ENCODE measurements at regions not wholly inside any gene's neighbourhood (a gene's known extent, or its start where the extent isn't known, plus 50 kb on each side); places are given as distances from the start of the nearest gene placed in this dataset.

DNA sequence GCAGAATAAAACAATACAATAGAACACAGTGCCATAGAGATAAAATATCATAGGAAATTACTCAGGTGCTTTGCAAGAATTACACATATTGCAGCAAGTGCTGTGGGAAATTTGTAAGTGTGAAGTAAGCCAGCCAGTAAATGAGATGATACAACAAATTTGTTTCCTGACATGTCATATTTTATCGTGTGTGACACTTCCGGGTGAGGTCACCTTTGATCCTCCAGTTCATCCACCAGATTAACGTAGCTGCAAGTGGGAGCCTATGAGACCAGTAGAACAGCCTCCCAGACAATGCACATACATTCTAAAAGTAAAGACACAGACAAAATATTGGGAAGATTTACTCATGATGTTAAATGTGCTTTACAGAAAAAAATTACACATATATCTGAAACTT is 72.2 kb downstream of the PRDM9 start:
- no peak for DNase-seq
- ATAC-seq = no peak
- intact Hi-C loops (cut with DNase I) = no loop called here

DNA sequence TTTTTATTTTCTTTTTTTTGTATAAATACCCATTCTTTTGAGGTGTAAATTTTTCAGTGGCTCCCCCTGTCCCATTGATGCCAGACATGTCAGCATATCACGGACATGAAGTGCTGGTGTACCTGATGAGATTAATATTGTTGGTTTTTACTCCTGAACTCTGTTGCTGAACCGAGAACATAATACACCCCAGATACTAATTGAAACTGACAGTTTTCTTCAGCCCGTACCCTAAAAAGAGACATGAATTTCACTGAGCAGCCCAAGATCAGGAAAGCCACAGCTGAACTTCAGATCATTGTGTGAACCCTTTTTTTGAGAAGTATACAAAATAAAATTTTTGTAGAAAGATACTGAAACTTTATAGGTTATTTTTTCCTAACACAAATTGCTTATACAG is 75.7 kb downstream of the PRDM9 start:
- ATAC-seq (no peak), DNase-seq (no peak)

DNA sequence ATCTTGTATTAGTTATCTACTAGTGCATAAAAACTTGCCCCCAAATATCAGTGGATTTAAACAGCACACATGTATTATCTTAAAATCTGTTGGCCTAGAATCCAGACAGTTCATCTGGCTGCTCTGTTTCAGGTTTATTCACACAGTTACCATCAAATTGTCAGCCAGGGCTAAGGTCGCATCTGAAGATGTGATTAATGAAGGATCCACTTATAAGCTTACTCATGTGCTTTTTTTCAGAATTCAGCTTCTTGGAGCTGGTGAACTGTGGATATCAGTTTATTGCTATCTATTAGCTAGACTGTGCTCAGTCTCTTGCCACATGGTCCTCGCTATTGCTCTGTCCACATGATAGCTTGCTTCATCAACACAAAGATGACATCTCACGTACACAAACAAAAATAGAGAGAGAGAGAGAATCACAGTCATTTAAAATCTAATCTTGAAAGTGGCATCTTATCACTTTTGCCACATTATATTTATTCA is 81.5 kb downstream of the PRDM9 start:
- DNase-seq = no peak
- intact Hi-C loops (cut with DNase I) = no loop called here
- no peak for ATAC-seq

More for the DNA sequence above, 75.7 kb downstream of the PRDM9 start:
- intact Hi-C loops (cut with DNase I) = no loop called here

DNA sequence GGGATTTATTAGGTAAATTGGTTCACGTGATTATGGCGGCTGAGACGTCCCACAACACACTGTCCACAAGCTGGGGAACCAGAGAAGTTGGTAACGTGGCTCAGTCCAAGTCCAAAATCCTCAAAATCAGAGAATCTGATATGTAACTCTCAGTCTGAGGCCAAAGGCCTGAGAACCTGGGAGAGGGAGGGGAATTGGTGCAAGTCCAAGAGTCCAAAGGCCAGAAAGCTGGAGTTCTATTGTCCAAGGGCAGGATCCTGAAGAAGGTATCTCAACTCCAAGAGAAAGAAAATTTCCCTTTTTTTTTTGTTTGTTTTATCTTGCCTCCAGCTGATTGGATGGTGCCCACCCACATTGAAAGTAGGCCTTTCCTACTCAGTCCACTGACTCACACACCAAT is 83.8 kb downstream of the PRDM9 start:
- ATAC-seq = no peak
- DNase-seq = no peak
- intact Hi-C loops (cut with DNase I) = no loop called here

DNA sequence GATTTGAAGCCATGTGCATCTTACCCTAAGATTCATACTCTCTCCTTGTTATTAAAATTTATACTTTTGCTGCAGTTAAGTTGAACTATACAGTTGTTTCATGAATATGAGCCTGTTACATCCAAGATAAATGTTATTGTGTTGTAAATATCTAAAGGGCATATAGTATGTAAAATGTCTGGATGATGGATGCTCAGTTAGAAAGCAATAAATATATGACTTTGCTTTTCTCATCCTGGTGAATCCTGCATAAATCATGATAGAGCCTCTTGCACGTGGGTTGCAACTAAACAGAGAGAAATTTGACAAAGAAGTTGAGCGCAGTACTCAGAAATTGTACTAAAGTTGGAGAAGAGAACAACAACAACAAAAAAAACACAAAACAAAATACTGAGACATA is 99.5 kb downstream of the PRDM9 start:
- intact Hi-C loops (cut with DNase I) = no loop called here
- no peak for DNase-seq
- no peak for ATAC-seq

DNA sequence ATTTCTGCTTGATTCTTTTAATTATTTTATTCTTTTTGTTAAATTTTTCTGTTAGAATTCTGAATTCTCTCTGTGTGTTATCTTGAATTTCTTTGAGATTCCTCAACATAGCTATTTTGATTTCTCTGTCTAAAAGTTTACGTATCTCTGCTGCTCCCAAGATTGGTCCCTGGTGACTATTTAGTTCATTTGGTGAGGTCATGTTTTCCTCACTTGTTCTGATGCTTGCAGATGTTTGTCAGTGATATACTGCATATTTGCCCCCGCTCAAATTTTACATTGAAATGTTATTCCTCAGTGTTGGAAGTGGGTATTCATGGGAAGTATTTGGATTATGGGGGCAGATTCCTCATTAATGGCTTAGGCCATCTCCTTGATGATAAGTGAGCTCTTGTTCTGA is 105.3 kb downstream of the PRDM9 start:
- ATAC-seq = no peak
- intact Hi-C loops (cut with DNase I) = no loop called here
- no peak for DNase-seq

DNA sequence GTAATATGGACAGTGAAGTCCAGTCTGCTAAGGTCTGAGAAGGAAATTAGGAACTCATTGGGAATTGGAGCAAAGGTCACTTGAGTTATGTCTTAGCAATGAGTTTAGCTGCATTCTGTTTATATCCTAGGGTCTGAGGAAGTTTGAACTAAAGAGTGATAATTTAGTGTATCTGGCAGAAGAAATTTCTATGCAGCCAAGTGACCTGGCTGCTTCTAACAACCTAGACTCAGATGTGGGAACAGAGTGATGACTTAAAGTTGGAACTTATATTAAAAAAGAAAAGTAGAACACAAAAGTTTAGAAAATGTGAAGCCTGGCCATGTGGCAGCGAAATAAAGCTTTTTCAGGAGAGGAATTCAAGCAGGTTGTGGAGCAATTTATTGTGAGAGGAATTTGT is 106.2 kb downstream of the PRDM9 start:
- DNase-seq (no peak), ATAC-seq (no peak)
- intact Hi-C loops (cut with DNase I) = no loop called here

DNA sequence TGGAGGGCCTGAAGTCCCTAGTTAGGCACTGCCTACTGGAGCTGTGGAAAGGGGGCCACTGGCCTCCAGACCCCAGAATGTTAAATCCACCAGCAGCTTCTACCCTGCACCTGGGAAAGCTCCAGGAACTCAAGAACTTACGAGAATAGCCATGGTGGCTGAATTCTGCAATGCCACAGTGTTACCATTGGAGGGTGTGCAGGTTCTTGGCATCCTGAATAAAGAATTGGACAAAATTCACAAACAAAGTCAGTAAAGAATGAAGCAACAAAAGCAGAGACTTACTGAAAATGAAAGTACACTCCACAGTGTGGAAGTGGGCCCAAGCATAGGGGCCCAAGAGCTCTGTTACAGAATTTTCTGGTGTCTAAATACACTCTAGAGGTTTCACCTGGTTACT is 107.0 kb downstream of the PRDM9 start:
- ATAC-seq (no peak), DNase-seq (no peak)
- intact Hi-C loops (cut with DNase I) = no loop called here

DNA sequence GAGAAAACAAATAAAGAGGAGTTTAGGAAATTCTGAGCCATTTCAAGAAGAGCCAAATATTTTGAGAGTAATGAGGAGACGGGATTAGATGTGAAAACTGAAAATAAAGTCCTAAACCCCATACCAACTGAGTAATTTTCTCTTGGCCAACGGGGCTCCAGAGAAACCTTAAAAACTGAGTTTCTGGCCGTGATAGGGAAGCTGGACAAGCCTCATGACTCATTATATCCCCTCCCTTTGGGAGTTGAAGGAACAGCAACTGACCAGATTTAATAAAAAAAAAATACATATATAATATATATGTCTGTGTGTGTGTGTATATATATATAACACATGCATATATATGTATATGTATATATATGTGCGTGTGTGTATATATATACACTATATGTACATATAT is 119.6 kb downstream of the PRDM9 start:
- intact Hi-C loops (cut with DNase I) = no loop called here
- ATAC-seq = no peak
- no peak for DNase-seq

DNA sequence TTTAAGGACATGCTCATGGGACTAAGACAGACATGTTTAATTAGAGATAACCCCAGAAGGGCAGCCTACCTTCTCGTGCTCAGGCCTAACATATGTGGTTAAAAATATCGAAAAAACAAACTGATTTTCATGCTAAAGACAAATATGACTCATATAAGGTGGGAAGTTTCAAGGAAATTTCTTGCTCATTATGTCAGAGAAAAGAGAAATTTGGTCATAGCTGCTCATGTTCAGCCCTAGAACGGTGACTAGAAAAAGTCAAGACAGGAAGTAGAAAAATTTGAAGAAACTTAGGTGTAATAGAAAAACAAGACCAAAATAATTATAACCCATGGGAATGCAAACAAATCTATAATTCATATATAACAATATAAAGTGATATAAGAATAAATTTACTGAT is 120.6 kb downstream of the PRDM9 start:
- no peak for DNase-seq
- intact Hi-C loops (cut with DNase I) = no loop called here
- no peak for ATAC-seq

DNA sequence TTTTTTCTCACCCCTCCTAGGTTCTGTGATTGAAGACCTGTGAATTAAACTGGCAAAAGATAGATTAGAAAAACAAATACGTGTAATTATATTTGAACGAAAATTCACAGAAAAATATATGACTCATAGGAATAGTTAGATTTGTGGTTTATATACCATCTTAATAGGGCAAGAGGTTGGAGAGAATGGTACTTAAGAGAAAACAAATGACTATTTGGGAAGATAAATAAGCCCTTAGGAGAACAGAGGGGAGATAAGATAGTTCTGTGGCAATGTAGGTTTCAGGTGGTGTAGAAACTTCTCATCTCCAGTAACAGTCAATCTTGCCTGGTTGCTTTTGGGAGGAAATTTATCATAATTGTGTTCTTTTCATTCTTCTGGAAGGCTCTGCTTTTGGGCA is 122.0 kb downstream of the PRDM9 start:
- DNase-seq = no peak
- no peak for ATAC-seq
- intact Hi-C loops (cut with DNase I) = no loop called here

DNA sequence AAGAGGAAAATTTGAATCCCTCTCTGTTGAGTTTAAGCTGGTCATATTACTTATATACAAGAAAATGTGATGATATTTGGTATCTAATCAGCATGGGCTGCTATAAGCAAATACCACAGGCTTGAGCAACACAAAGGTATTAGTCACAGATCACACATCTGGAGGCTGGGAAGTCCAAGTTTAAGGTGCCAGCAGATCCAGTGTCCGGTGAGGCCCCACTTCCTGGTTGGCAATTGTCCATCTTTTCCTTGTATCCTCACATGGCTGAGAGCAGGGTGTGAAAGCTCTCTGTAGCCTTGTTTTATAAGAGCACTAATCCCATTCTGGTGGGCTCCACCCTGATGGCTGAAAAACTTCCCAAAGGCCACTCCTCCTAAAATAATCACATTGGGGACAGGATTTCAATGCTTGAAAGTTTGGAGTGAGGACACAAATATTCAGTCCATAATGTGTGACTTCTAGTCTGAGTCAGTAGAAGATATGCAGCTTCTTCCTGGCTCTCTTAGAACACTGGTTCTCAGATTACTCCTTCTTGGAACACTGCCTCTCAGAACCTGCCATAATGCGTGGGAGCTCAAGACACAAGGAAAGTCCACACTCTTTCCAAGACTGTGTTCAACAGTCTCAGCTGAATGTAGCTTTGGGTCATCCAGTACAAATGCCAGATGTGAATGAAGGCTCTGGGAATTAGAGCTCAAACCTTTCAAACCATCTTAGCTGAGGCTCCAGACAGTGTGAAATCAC is 124.1 kb downstream of the PRDM9 start:
- intact Hi-C loops (cut with DNase I) = no loop called here
- DNase-seq (no peak), ATAC-seq (peak in 1 of 2 donors; percentile 90)

DNA sequence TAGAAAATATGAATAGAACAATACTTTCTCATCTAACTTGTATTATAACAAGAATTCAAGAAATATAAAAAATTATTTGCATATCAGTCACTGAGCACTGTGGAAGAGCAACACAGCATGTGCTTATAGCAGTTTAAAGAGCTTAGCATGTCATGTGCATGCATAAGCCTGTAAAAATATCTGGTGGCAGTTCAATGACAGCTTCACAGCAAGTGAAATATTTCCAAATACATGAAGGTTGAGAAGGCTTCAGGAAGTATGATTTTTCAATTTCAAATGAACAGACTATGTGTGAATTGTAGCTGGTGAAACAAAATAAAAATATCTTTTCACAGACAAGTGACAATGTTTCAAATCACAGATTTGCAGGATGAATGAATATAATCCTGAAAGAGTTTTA is 128.5 kb downstream of the PRDM9 start:
- intact Hi-C loops (cut with DNase I) = no loop called here
- no peak for ATAC-seq
- no peak for DNase-seq

DNA sequence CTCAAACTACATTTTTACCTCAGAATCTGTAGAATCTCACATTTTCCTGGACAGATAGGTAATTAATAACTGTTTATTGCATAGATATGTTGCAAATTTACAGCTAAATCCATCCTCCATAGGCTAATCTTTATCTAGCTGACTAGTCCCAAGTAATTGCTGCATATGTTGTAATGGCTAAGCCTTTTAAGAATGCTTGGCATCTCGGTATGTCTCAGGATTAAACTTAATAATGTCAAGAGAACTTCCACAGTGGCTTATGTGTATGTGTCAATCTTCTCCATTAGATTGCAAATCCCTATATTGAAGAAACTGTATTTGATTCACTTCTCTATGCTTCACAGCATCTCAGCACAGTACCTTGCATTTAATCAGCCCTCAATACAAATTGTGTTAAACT is 131.9 kb downstream of the PRDM9 start:
- intact Hi-C loops (cut with DNase I) = no loop called here
- ATAC-seq (no peak), DNase-seq (no peak)

DNA sequence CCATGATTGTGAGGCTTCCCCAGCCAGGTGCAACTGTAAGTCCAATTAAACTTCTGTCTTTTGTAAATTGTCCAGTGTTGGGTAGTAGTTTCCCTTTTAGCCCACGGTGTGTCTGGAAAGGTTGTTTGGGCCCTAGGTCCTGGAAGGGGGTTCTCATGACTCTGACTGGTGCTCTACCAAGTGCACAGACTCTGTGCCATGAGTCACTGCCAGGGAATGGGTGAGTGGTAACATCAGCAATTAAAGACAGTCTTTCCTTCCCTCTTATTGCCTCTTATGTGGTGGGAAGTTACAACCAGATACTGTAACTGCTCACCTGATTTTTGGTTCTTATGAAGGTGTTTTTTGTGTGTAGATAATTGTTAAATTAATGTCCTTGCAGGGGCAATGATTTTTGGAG is 141.2 kb downstream of the PRDM9 start:
- no peak for ATAC-seq
- no peak for DNase-seq
- intact Hi-C loops (cut with DNase I) = no loop called here

DNA sequence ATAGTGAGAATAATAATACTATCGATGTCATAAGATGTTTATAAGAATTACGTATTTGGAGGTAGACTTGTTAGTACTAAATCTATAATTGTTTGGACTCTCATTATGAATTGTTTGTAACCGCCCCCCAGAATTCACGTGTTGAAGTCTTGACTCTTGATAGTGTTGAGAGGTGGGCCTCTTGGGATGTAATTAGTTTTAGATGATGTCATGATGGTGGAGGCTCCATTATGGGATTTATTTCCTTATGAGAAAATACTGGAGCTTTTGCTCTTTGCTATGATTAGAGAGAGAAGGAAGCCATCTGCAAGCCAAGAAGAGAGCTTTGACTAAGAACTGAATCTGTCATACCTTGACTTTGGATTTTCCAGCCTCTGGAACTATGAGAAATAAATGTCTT is 142.2 kb downstream of the PRDM9 start:
- ATAC-seq (no peak), DNase-seq (no peak)
- intact Hi-C loops (cut with DNase I) = no loop called here

DNA sequence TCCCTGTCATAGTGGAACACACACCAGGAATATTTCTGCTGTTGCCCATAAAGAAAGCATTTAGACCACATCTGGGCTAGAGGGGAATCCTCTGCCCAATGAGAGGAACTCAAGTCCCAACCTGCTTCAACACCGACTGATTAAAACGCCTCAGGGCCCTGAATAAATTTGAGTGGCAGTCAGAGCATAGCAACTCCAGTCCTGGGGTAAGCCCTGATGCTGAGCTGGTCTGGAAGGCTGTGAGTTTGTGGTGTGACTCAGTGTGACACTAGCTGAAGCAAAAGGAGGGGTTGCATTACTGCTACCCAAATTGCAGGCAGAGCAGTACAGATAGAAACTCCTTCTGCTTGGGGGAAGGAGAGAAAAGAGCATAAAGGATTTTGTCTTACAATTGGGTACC is 148.3 kb downstream of the PRDM9 start:
- no peak for ATAC-seq
- DNase-seq = no peak
- intact Hi-C loops (cut with DNase I) = no loop called here

DNA sequence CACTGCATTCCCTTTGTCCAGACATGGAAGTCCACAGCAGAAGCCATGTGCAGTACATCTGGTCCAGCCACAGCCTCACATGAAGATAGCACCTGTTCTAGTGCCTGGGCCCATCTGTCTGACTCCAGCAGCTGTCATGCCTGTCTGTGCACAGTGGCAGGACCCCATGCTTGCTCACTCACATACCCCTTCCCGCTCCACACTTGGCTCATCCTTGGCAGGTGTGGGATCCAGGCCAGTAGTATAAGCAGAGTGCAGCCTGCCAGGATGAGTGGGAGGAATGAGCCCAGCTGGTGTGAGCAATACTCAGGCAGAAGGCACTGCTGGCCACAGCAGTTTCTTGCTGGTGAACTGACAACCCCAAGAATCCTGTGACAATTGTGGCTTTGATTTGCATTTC is 168.0 kb downstream of the PRDM9 start:
- DNase-seq = no peak
- peak in 1 of 2 donors; percentile 12 for ATAC-seq
- intact Hi-C loops (cut with DNase I) = no loop called here

DNA sequence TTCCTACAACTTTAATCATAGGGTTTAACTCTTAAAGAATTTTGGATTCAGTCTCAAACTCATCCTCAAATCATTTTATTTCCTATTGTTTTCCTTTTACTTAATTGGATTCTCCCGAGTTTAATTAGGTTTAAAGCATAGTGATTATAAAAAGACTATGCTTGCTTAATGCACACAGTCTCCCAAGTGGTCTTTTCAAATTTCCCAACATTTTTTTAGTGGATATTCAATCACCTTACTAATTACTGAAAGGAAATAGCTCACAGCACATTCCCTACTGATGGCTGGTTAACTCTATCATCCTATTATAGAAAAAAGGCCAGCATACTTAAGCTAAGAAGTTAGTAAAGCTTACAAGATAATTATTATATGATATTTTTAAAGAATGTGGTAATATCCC is 170.6 kb downstream of the PRDM9 start:
- ATAC-seq (no peak), DNase-seq (no peak)
- intact Hi-C loops (cut with DNase I) = no loop called here

DNA sequence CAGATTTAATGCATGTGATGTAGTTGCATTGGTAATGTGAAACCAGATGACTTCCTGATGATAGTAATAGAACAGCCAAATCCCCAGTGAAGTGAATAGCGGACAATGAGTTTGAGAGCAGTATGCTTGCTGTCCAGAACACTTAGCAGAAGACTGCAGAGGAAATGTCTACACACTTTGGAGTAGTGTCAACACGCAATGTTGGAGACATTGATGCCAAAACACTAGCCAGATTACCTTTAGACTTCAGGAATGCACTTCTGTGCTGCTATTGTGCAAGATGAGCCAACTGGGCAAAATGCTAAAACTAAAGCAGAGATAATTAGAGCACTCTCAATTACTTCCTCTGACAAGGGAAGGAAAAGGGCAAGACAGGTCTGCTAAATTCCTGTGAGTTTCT is 176.7 kb downstream of the PRDM9 start:
- intact Hi-C loops (cut with DNase I) = no loop called here
- peak; percentile 72 to 79 for ATAC-seq
- no peak for DNase-seq

DNA sequence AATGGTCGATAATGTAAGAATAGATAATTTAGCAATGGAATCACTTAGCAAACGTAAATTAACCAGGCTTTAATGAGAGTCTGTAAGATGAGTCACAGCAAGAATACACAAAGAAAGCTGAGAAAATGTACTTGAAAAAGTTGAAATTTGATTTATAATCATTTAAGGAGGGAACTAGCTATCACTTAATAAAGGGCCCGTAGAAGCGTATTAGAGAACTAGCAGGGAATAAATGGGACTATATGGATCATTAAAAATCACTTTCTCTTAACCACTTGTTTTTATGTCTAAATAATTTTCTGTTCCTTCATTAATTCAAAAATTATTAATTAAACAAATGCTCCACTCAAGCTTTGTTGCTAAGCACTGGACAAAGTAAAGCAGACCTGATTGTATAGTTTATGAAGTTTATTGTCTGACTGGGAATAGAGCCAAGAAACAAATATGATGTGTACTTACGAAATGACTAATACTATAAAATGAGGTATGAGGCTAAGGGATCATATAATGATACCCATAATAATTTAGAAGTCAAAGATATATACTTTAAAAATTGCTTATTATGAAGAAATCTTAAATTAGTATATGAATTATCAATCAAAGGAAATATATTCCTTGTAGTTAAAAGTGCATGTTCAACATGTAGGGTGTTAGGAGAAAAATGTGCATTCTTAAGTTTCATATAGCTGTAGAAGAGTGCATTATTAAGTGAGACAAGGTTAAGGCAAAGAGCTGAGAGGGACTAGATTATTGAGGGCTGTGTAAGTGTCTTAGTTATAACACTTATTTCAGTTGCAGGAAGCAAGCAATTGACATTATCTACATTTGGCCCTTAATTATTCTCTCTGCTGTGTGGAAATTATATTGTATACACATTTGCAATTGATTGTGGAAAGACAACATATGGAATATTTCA is 196.8 kb downstream of the PRDM9 start:
- intact Hi-C loops (cut with DNase I) = no loop called here
- no peak for ATAC-seq

More for the DNA sequence above, 196.8 kb downstream of the PRDM9 start:
- DNase-seq = no peak
